ENCODE measurements at regions not wholly inside any gene's neighbourhood (a gene's known extent, or its start where the extent isn't known, plus 50 kb on each side); places are given as distances from the start of the nearest gene placed in this dataset.
"Not testable (repeated sequence)": the region's sequence is repeated elsewhere in the genome, so short reads cannot be mapped to it uniquely, and the experiment has no call there.

DNA sequence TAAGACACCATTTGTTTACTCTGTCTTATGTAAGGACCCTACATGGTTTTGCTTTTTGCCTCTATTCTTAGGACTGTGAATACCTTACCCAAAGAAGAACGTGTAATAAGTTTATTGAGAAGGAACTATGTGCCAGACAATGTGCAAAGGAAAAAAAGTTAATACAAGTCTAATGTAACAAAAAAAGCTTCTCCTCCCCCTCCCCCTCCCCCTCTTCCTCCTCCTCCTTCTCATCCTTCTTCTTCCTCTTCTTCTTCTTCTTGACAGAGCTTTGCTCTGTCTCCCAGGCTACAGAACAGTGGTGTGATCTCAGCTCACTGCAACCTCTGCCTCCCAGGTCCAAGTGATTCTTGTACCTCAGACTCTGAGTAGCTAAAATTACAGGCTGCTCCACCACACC, 50.9 kb upstream of the MITF start:
- no peak for DNase-seq

DNA sequence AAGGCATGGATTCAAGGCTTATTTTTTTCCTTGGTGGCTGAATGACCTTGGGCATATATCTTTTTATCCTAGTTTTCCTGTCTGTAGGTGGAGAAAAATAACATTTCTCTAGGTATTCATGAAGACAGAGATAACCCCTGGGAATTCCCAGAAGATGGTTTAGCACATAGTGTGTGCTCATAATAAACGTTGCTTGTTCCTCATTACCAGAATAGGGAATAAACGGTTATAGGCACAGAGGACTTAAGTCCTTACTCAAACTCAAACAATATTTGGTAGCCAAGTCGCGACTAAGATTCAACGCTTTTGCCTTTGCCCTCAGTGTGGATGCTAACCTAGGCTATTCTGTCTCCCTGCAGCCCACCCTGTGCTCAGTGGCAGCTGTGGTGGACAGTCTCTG, 51.6 kb upstream of the MITF start:
- DNase-seq = no peak

DNA sequence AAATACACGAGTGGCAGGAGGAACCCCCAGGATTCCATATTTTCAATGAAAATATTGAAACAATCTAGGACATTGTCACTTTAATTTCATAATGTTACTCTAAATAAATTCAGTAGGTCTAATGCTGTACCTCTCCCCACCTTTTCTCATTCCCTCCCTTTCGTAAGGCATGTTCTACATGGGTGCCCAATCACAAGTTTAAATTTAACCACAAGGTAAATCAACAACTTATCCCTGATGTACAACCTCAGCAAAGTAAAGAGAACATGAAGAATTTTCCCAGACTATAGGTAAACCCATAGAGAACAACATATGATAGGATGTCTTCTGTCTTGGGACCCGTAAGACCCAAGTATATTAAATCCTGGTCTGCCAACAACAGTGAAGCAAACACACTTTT, 53.2 kb upstream of the MITF start:
- DNase-seq = no peak

DNA sequence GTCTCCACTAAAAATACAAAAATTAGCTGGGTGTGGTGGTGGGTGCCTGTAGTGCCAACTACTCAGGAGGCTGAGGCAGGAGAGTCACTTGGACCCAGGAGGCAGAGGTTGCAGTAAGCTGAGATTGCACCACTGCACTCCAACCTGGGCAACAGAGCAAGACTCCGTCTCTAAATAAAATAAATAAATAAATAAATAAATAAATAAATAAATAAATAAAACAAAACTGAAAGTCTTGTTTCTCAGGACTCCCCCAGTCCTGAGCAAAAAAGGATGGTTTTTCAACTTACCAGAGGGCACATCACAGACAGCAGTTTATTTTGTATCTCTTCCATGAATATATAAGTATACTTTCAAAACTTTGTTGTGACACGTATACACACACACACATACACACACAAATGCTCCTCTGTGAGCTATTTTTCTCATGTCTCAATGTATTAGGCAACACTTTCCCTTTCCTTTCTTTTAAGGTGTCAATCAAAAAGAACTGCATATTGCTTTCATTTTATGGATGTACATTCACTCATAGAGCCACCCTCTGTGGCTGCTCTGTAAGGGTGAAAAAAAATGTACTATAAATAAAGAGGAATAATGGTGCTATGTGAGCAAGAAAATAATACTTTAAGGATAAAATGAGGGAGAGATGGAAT, 54.8 kb upstream of the MITF start:
- no peak for DNase-seq

DNA sequence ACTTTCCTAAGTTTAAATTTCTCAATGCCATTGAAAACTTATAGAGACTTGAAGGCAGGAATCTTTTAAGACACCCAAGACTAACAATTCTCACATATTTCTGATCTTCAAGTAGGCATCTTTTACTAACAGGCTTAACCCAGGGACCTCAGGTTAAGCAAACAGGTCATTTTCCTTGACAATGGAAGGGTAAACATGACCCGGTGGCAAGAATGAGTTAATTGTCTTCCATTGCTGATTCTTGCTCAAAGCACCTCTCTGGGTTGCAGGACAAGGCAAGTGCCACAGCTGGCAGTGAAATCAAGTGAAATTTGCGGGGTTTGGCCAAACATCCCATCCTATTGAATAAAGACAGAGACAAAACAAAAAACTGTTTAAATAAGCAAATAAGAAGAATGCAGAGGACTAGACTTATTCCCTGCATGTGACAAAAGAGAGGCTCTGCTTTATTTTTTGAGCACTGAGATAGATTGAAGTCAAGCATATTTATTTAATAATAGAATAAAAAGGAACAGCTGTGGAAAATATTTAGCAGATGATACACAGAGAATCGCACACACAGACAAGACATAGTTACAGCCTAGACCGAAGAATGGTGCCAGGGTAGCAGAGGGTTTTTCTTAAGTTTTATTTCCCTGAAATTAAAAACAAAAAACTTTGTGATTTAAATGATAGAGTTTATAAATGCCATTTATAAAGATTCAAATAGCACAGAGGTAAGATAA, 56.0 kb upstream of the MITF start:
- DNase-seq = no peak

DNA sequence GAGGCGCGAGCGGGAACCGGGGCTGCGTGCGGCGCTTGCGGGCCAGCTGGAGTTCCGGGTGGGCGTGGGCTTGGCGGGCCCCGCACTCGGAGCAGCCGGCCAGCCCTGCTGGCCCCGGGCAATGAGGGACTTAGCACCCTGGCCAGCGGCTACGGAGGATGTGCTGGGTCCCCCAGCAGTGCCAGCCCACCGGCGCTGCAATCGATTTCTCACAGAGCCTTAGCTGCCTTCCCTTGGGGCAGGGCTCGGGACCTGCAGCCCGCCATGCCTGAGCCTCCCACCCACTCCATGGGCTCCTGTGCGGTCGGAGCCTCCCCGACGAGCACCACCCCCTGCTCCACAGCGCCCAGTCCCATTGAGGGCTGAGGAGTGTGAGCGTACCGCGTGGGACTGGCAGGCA, 61.8 kb upstream of the MITF start:
- not testable (repeated sequence) for DNase-seq

DNA sequence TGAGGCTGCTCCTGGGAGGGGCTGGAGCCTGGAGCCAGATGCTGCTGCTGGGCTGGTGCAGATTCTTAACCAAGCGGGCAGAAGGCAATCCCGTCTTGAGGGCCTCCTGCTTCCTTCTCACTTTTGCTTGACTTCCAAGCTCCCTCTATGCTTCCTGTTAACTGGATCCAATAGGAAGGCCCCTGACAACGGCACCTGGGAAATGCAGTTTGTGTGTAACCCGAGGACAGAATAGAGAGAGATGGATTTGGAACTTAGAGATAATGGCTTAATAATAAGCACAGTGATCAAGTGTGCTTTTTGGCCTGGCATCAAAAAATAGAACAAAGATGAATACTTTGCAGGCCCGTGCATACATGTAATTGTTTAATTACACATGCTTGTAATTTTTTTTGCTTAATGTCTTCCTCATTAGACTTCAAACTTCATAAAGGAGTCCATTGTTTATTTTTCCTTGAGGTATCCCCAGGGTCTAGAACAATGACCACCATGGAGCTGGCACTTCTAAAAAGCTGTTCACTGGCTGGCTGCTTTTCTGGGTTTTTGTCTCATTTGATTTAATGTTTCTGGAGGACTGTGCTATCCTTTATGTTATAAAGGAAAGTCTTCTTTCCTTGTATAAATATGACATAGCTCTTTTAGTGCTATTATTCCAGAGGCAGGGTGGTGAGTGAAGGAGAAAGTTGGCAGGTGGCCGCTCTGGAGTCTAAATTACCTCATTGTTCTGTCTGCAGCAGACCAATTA, 63.3 kb upstream of the MITF start:
- DNase-seq = peak; percentile 49

DNA sequence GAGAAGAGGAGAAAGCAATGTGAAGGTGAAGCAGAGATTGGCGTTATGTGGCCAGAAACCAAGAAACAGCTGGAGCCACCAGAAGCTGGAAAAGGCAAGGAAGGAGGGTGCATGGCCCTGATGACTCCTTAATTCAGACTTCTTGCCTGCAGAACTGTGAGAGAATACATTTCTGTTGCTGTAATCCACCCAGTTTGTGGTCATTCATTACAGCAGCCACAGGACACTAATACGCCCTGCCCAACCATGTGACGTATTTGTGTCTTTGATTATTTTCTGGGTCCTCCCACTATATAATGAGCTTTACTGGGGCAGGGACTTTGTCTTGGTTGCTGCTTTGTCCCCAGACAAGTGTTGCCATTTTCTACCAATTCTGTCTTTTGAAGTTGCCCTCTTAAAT, 64.5 kb upstream of the MITF start:
- DNase-seq = no peak

DNA sequence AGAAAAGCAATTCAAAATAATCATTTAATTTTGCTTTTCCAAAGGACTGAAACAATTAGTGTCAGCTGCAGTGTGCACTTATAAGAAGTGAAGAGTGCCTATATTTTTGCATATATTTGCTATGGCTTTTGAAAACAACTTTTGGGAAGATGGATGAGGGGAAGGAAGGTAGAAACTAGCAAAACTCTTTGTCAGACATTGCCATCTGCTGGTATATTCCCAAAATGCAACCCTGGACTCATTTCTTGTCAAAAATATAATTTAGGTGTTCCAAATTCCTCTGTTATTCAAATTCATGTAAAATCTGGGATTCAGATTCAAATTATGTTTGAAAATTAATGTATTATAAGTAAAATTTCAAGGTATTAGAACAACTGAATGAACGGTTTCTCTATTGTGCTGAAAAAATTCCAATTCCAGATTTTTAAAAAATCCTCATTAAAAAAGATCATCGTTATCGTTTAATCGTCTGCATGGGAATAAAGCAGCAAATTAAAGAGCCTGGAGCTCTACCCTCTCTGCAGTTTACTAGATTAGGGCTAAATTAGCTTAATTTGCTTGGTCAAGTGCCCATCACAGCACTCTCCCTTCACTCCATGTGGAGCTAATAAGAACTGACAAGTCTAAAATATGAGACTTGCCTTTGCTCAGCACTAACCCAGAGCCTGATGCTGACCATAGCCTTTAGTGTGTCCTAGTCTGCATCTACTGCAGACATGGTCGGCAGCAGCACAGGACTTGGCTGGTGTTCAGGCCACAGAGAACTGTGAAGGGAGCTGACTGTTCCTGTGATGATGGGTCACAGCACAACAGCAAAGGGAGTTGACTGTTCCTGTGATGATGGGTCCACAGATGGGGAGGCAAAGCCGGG, 67.9 kb upstream of the MITF start:
- no peak for DNase-seq

DNA sequence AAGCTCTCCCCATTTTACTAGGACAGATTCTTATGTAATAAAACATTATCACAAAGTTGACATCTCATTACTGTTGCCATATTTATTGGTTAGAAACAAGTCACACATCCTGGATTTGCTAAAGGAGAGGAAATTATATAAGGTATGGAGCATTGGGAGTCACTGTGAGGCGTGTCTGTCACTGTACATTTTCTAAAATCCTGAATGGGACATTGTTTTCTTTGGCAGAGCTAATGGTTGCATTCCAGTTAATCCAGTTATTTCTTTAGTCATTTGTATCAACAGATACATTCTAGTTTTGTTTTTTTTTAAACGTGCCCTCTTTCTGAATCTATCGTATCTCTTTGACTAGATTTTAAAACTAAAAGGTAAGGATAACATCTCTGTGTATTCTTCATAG, 70.2 kb upstream of the MITF start:
- DNase-seq = no peak

DNA sequence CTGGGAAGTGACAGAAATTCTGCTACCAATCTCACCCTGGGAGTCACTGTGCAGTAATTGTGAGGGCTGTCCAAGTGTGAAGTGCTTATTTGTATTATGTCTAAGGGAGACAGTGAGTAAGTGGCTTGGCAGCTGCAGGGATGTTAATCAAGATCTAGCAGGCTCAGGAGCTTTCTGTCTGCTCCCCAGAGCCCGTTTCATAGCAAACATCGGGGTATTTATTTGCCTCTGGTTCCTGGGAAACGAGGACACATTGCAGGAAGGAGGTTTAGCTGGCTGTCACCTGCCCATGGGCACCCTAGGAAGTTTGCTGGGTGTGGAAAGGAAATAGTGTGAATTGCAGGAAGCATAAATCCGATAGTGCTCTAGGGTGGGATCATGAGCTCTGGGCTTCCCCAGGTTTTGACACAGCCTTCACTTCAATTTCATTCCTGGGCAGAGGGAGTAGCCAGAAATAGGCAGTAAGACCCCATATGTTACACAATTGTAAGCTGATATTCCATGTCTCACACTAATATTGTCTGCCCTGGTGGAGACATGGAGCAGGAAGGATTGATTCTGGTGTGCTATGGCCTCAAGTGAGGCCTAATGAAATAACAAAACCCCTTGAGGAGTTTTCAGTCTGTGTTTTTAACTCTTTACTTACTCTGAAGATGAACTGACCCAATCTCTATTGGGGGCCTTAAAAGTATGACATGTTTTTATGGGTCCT, 74.1 kb upstream of the MITF start:
- DNase-seq = no peak

DNA sequence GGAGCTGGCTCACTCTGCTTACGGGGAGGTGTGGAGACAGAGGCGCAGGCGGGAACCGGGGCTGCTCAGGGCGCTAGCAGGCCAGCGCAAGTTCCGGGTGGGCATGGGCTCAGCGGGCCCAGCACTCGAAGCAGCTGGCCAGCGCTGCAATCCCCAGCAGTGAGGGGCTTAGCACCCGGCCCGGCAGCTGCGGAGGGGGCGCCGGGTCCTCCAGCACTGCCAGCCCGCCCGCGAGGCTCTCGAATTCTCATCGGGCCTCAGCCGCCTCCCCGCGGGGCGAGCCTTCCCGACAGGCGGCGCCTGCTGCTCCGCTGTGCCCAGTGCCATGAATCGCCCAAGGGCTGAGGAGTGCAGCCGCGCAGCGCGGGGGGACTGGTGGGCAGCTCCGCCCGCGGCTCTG, 78.6 kb upstream of the MITF start:
- DNase-seq = no peak

DNA sequence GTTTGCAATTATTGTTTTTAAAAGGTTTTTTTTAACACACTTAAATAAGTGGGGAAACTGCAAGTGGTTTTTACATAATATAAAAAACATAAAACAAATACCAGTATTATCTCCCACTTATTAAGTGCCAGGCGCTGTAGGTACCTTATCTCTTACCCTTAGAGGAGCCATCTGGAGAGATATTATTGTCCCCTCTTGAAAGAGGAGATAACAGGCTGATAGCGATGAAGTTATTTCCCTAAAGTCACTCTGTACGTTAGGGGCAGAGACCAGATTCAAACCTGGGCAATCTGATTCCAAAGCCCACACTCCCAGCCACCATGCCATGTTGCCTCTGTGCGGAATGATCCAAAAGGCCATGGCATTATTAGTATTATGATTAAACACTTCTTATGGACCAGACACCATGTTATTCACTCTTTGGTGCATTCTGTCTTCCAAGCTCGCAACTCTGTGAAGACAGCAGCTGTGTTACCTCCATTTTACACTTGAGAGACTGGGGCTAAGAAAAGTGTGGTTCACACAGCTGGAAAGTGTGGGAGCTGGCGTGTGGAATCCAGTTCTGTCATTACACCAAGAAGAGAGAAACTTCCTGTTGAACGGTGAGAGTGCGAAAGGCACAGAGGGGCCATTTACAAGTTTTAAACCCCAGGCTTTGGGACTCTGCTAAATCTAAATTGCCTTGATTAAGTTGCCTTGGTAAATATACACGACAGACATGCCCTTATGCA, 79.9 kb upstream of the MITF start:
- DNase-seq = no peak

DNA sequence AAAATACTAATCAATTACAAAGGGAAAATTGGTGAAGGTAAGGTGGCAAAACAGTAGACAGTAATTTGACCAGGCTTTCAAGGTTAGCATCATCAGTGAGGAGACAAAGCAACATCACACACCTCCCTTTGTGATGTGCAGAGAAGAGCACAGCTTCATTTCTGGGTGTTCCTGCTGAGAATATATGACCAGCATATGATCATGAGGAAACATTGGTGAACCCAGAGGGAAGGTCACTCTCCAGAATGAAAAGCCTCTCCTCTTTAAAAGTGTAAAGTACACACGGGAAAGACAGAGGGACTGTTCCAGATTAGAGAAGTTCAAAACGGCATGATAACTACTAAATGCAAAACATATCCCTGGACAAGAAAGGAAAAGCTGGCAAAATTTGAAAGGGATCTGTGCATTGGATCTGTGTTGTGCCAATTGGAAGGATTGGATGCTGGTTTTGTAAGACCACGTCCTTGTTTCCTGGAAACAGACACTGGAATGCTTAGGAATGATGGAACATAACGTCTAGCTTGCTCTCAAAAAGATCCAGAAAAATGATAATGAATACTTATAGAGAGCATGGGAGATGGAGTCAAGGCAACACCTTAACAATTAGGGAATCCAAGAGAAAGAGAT, 80.6 kb upstream of the MITF start:
- no peak for DNase-seq

DNA sequence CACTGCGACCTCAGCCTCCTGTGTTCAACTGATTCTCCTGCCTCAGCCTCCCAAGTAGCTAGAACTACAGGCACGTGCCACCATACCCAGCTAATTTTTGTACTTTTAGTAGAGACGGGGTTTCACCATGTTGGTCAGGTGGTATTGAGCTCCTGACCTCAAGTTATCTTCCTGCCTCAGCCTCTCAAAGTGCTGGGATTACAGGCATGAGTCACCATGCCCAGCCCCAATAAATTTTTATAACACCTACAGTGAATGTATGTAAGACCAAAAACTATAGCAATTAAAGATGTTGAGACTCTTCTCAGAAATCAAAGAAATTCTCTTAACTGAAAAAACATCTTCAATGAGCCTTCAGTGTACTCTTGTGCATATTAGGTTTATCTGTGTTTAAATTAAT, 82.2 kb upstream of the MITF start:
- DNase-seq = not testable (repeated sequence)

DNA sequence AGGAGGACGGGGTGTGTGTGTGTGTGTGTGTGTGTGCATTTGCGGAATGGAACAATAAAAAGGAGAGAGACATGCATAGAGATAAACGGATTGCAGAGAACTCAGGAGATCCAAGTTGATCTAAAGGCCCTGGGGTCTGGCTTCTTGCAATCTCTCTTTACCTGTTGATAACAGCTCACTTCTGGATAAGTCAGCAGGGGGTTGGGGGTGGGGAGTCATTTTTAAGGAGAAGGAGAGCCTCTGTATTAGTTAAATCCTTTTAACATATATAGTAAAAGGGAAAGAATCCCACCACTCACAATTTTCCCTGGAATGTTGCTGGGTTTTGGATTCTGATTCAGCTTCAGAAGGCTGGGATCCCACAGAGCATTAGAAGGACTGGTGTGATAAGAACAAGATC, 87.5 kb upstream of the MITF start:
- DNase-seq = no peak

DNA sequence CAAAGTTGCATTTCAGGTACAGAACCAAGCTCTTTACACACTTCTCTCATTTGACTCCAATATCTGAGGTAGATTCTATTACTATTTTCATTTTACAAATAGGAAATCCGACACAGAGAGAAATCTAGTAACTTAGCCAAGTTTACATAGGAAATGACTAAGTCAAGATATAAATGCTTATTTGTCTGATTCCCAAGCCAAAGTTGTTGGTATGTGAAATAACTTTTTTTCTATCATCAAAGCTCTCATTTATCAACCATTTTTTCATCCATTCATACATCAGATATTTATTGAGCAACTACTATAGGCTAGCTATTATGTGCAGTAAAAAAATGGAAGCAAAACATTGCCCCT, 89.2 kb upstream of the MITF start:
- no peak for DNase-seq

DNA sequence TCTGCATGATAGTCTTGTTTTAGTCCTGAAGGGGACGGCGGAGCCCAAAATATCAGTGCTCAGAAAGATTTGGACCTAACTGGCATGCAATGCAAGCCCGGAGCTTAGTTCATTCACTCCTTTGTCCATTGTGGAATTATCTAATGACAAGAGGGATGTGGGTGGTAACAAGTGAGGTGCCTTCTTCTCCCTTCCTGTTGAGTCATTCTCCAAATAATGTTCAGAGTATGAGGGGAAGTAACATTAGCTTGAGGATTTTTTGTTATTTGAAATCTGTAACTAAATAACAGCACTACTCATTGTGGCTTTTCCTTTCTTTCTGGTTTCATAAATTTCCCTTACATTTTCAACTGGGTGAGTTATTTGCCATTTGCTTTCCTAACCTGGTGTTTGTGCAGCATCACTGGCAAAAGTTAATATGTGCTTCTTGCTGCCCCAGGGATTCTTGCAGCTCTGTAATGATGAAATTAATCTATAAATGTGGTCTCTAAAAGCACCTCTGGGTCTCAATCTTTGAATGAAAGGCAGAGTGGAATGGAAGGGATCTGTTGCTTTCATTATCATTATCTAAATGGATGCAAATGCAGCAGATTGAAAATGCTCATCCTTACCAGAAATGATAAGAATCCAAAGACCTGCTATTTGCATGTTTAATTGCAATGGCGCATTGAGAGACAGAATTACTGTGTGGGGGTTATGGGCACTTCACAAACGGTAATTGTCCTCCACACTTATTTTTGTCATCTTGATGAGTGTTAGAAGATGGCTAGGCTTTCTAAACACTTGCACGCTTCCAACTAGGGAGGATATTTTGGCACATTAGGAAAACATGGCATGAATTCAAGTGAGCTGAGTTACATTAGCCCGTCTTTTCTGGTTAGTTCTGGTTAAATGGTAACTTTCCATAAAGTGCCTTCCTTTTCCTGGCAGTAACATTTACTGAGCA, 89.9 kb upstream of the MITF start:
- no peak for DNase-seq

DNA sequence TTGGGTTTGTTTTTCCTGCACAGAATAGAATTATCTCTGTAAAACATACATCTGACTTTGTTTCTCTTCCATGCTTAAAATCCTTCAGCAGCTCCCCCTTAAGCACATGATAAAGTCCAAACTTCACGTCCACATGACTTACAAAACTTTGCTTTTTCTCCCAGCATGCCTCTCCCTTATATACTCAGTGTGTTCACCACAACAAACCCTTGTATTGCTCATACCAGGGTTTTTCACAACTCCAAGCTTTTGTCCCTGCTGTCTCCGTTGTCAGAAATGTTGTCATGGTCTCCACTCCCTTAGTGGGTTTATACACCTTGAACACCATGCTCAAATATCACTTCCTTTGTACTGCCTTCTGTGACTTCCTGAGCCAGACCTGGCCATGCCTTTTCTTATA, 91.1 kb upstream of the MITF start:
- no peak for DNase-seq

DNA sequence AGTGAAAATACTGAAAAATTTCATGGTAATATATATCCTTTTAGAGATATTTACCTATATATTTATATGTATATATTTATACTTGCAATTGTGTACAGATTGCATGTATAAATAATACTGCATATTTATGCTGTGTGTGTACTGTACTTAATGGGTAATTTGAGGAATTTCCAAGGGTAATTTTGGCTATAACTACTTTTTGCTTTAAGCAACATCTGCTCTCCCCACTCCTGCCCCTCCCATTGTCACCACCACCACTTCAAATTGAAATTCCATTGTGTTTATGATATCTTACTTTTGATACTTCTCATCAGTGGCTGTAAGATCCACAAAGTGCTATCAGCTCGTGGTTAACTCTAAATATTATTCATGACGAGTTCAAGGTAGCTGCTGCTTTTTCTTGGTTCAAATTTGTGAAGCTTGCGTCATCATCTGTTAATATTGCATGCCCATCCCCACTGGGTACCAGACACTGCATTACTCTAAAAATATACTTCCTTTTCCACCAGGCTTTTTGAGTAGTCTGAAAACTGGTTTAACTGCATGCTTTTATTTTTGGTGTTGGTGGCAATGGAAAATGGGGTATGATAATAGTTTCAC, 91.7 kb upstream of the MITF start:
- DNase-seq = no peak

Data from left hindlimb (tissue), 1 donor.